ENCODE measurements at regions not wholly inside any gene's neighbourhood (a gene's known extent, or its start where the extent isn't known, plus 50 kb on each side); places are given as distances from the start of the nearest gene placed in this dataset.

GRCh38 chr9:79868567-79869189, 296.9 kb downstream of the TLE4 start (continued):
- TF ChIP-seq NRF1 (conservative IDR thresholded peaks at IDR 0.05; ENCODE audit: low read depth, low read length) (no peak), IRF3 (IDR thresholded peaks at IDR 0.05) (no peak), SP1 (IDR thresholded peaks at IDR 0.05; ENCODE audit: low read depth, low read length) (no peak), HDAC6 (IDR thresholded peaks at IDR 0.05; ENCODE audit: unreplicated experiment) (no peak), WRNIP1 (IDR thresholded peaks at IDR 0.05; ENCODE audit: borderline replicate concordance, low read depth, low read length) (no peak)

- ChIA-PET CTCF (no interaction called here), POLR2A (no interaction called here)
- BruUV-seq (replicated peaks): no TSS peak
- TF ChIP-seq ZNF217 (IDR thresholded peaks at IDR 0.05): no peak
- TF ChIP-seq CTCF (IDR thresholded peaks at IDR 0.05 in 2 of 3, conservative IDR thresholded peaks at IDR 0.05 in 1 of 3; ENCODE audit: control insufficient read depth in 2 of 3, extremely low read depth in 1 of 3, insufficient read depth in 1 of 3, low read depth in 3 of 3, low read length in 3 of 3): no peak
- TF ChIP-seq SUZ12 (IDR thresholded peaks at IDR 0.05; ENCODE audit: unreplicated experiment): no peak
- TF ChIP-seq PAX8 (IDR thresholded peaks at IDR 0.05): no peak
- no peak for TF ChIP-seq ZNF384 (IDR thresholded peaks at IDR 0.05; ENCODE audit: borderline replicate concordance, low read depth, low read length)
- no peak for TF ChIP-seq MEF2B (IDR thresholded peaks at IDR 0.05; ENCODE audit: partially characterized antibody, poor library complexity, severe bottlenecking)
- no peak for TF ChIP-seq BRCA1 (IDR thresholded peaks at IDR 0.05; ENCODE audit: low read depth, low read length)
- TF ChIP-seq ZBTB11 (CRISPR knock-in tag; IDR thresholded peaks at IDR 0.05): no peak
- no peak for TF ChIP-seq EZH2 (IDR thresholded peaks at IDR 0.05; ENCODE audit: borderline replicate concordance, control insufficient read depth, low read depth, low read length)
- TF ChIP-seq ZNF207 (IDR thresholded peaks at IDR 0.05; ENCODE audit: borderline replicate concordance): no peak
Measured at GRCh38 chr9:79862921-79863890, 291.4 kb downstream of the TLE4 start.

More at GRCh38 chr9:79862921-79863890, 291.4 kb downstream of the TLE4 start:
- Histone ChIP-seq H3K9me3 (replicated peaks; ENCODE audit: control insufficient read depth, insufficient read depth, low read length) (no peaks in the 10 kb centered on the region; the same call in 2 of the 3 replicates), H3K4me1 (ENCODE audit: control insufficient read depth, insufficient read depth, low read length) (no peaks in the 10 kb centered on the region), H3K4me2 (ENCODE audit: control insufficient read depth, insufficient read depth) (no peak overlapping the region), H3K79me2 (ENCODE audit: control insufficient read depth, insufficient read depth, low read length) (no peaks in the 10 kb centered on the region), H3K36me3 (ENCODE audit: control insufficient read depth in 2 of 2, insufficient read depth in 2 of 2, low read length in 1 of 2) (no peaks in the 10 kb centered on the region), H4K20me1 (ENCODE audit: control insufficient read depth, insufficient read depth) (no peaks in the 10 kb centered on the region), H3K9ac (ENCODE audit: control insufficient read depth, insufficient read depth, low read length) (no peak overlapping the region), H3K4me3 (no peak overlapping the region), H2AFZ (ENCODE audit: control insufficient read depth, low read depth, low read length) (no peak overlapping the region), H3K27ac (ENCODE audit: control insufficient read depth, insufficient read depth) (no peak overlapping the region), H3K27me3 (replicated peaks in 1 of 2; ENCODE audit: control insufficient read depth in 2 of 2, insufficient read depth in 2 of 2, low read length in 1 of 2) (no peaks in the 10 kb centered on the region)
- ATAC-seq (no peak), FAIRE-seq (no peak), DNase-seq (ENCODE audit: low read depth, low spot score) (no peak)
- 68% methylated on average over 32 of the region's 32 CpGs for WGBS (ENCODE audit: insufficient coverage, insufficient replicate concordance, low lambda C conversion rate, missing lambda C conversion rate)
- SMC1A ChIA-PET (ENCODE audit: uncharacterized antibody, unreplicated experiment): no interaction called here
- intact Hi-C loops (cut with micrococcal nuclease; ENCODE audit: unreplicated experiment): no loop called here
- RAD21 ChIA-PET (ENCODE audit: unreplicated experiment): no interaction called here
- in situ Hi-C loops (cut with MboI): no loop called here

Data from GM12878 (cell line).